ENCODE measurements at regions not wholly inside any gene's neighbourhood (a gene's known extent, or its start where the extent isn't known, plus 50 kb on each side); places are given as distances from the start of the nearest gene placed in this dataset.

- no peak for TF ChIP-seq BHLHE40 (IDR thresholded peaks at IDR 0.05; ENCODE audit: borderline replicate concordance)
- no peak for TF ChIP-seq SUZ12 (IDR thresholded peaks at IDR 0.05)
- no peak for TF ChIP-seq L3MBTL2 (conservative IDR thresholded peaks at IDR 0.05)
- TF ChIP-seq NFRKB (IDR thresholded peaks at IDR 0.05) = no peak
- TF ChIP-seq SP1 (IDR thresholded peaks at IDR 0.05) = no peak
- no peak for TF ChIP-seq LEF1 (IDR thresholded peaks at IDR 0.05; ENCODE audit: borderline replicate concordance)
- TF ChIP-seq ELF4 (IDR thresholded peaks at IDR 0.05) = no peak
- no peak for TF ChIP-seq ZNF384 (IDR thresholded peaks at IDR 0.05)
- TF ChIP-seq CTBP1 (IDR thresholded peaks at IDR 0.05; ENCODE audit: borderline replicate concordance) = no peak
- TF ChIP-seq ARNT (IDR thresholded peaks at IDR 0.05) = no peak
- TF ChIP-seq FOXK2 (IDR thresholded peaks at IDR 0.05) = no peak
- TF ChIP-seq FOXM1 (IDR thresholded peaks at IDR 0.05; ENCODE audit: borderline replicate concordance) = no peak
- TF ChIP-seq, protein P1, sequence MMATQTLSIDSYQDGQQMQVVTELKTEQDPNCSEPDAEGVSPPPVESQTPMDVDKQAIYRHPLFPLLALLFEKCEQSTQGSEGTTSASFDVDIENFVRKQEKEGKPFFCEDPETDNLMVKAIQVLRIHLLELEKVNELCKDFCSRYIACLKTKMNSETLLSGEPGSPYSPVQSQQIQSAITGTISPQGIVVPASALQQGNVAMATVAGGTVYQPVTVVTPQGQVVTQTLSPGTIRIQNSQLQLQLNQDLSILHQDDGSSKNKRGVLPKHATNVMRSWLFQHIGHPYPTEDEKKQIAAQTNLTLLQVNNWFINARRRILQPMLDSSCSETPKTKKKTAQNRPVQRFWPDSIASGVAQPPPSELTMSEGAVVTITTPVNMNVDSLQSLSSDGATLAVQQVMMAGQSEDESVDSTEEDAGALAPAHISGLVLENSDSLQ (IDR thresholded peaks at IDR 0.05) = no peak
- ChIA-PET POLR2A (no interaction called here), CTCF (no interaction called here)
- DNase-seq (ENCODE audit: extremely low spot score) = no peak
Measured at GRCh38 chr6:18567380-18567779, 180.2 kb downstream of the RNF144B start.

- TF ChIP-seq FOXM1 (IDR thresholded peaks at IDR 0.05; ENCODE audit: borderline replicate concordance) (no peak), CTBP1 (IDR thresholded peaks at IDR 0.05; ENCODE audit: borderline replicate concordance) (no peak), LEF1 (IDR thresholded peaks at IDR 0.05; ENCODE audit: borderline replicate concordance) (no peak), NFRKB (IDR thresholded peaks at IDR 0.05) (no peak), L3MBTL2 (conservative IDR thresholded peaks at IDR 0.05) (no peak), SUZ12 (IDR thresholded peaks at IDR 0.05) (no peak), ELF4 (IDR thresholded peaks at IDR 0.05) (no peak), ARNT (IDR thresholded peaks at IDR 0.05) (no peak), FOXA1 (IDR thresholded peaks at IDR 0.05) (no peak), TARDBP (IDR thresholded peaks at IDR 0.05) (no peak), HDGF (IDR thresholded peaks at IDR 0.05; ENCODE audit: borderline replicate concordance) (no peak), SP1 (IDR thresholded peaks at IDR 0.05) (no peak), BHLHE40 (IDR thresholded peaks at IDR 0.05; ENCODE audit: borderline replicate concordance) (no peak), FOXK2 (IDR thresholded peaks at IDR 0.05) (no peak), ZNF384 (IDR thresholded peaks at IDR 0.05) (no peak)
- TF ChIP-seq, protein P1 (IDR thresholded peaks at IDR 0.05) = no peak
- ChIA-PET CTCF (no interaction called here), POLR2A (no interaction called here)
- DNase-seq (ENCODE audit: extremely low spot score) = no peak
Measured at GRCh38 chr6:18577491-18577890, 190.3 kb downstream of the RNF144B start.

GRCh38 chr6:18579166-18579565 is 192.0 kb downstream of the RNF144B start:
- ChIA-PET CTCF (no interaction called here), POLR2A (no interaction called here)
- DNase-seq (ENCODE audit: extremely low spot score) = no peak
- no peak for TF ChIP-seq L3MBTL2 (conservative IDR thresholded peaks at IDR 0.05)
- no peak for TF ChIP-seq ARNT (IDR thresholded peaks at IDR 0.05)
- TF ChIP-seq SP1 (IDR thresholded peaks at IDR 0.05) = no peak
- no peak for TF ChIP-seq ZNF384 (IDR thresholded peaks at IDR 0.05)
- TF ChIP-seq FOXA1 (IDR thresholded peaks at IDR 0.05) = no peak
- no peak for TF ChIP-seq BHLHE40 (IDR thresholded peaks at IDR 0.05; ENCODE audit: borderline replicate concordance)
- no peak for TF ChIP-seq NFRKB (IDR thresholded peaks at IDR 0.05)
- no peak for TF ChIP-seq HDGF (IDR thresholded peaks at IDR 0.05; ENCODE audit: borderline replicate concordance)
- TF ChIP-seq SUZ12 (IDR thresholded peaks at IDR 0.05) = no peak
- TF ChIP-seq ELF4 (IDR thresholded peaks at IDR 0.05) = no peak
- TF ChIP-seq FOXM1 (IDR thresholded peaks at IDR 0.05; ENCODE audit: borderline replicate concordance) = no peak
- TF ChIP-seq LEF1 (IDR thresholded peaks at IDR 0.05; ENCODE audit: borderline replicate concordance) = no peak
- no peak for TF ChIP-seq TARDBP (IDR thresholded peaks at IDR 0.05)
- TF ChIP-seq, protein P1 (IDR thresholded peaks at IDR 0.05) = no peak
- TF ChIP-seq FOXK2 (IDR thresholded peaks at IDR 0.05) = no peak
- no peak for TF ChIP-seq CTBP1 (IDR thresholded peaks at IDR 0.05; ENCODE audit: borderline replicate concordance)

DNA sequence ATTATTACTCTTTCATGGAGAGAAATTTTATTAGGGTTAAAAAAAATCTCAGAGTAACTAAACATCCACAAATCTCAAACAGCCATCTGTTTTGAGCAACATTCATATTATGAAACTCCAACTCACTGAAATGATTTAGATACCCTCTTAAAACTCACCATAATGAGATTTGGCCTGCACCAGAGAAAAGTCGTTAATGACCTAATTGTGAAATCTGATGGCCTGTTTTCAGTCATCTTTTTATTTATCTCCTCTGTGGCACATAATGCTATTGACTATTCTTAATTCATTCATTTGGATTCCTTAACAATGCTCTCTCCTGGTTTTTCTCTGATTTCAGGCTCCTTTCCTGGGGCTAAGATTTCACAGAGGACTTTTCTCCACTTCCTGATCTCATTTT is 192.7 kb downstream of the RNF144B start:
- TF ChIP-seq LEF1 (IDR thresholded peaks at IDR 0.05; ENCODE audit: borderline replicate concordance) (no peak), TARDBP (IDR thresholded peaks at IDR 0.05) (no peak), CTBP1 (IDR thresholded peaks at IDR 0.05; ENCODE audit: borderline replicate concordance) (no peak), FOXA1 (IDR thresholded peaks at IDR 0.05) (no peak), L3MBTL2 (conservative IDR thresholded peaks at IDR 0.05) (no peak), FOXK2 (IDR thresholded peaks at IDR 0.05) (no peak), FOXM1 (IDR thresholded peaks at IDR 0.05; ENCODE audit: borderline replicate concordance) (no peak)
- CTCF ChIA-PET = no interaction called here
- DNase-seq (ENCODE audit: extremely low spot score) = no peak
- POLR2A ChIA-PET = no interaction called here

- ChIA-PET POLR2A (no interaction called here), CTCF (no interaction called here)
- no peak for TF ChIP-seq TARDBP (IDR thresholded peaks at IDR 0.05)
- TF ChIP-seq ARNT (IDR thresholded peaks at IDR 0.05) = no peak
- TF ChIP-seq HDGF (IDR thresholded peaks at IDR 0.05; ENCODE audit: borderline replicate concordance) = no peak
- no peak for TF ChIP-seq FOXA1 (IDR thresholded peaks at IDR 0.05)
- TF ChIP-seq CTBP1 (IDR thresholded peaks at IDR 0.05; ENCODE audit: borderline replicate concordance) = no peak
- TF ChIP-seq FOXK2 (IDR thresholded peaks at IDR 0.05) = no peak
- TF ChIP-seq NFRKB (IDR thresholded peaks at IDR 0.05) = no peak
- no peak for TF ChIP-seq L3MBTL2 (conservative IDR thresholded peaks at IDR 0.05)
- TF ChIP-seq SP1 (IDR thresholded peaks at IDR 0.05) = no peak
- TF ChIP-seq SUZ12 (IDR thresholded peaks at IDR 0.05) = no peak
- TF ChIP-seq ZNF384 (IDR thresholded peaks at IDR 0.05) = no peak
- TF ChIP-seq, protein P1 (IDR thresholded peaks at IDR 0.05) = no peak
- no peak for TF ChIP-seq BHLHE40 (IDR thresholded peaks at IDR 0.05; ENCODE audit: borderline replicate concordance)
- TF ChIP-seq LEF1 (IDR thresholded peaks at IDR 0.05; ENCODE audit: borderline replicate concordance) = no peak
- no peak for TF ChIP-seq FOXM1 (IDR thresholded peaks at IDR 0.05; ENCODE audit: borderline replicate concordance)
- DNase-seq (ENCODE audit: extremely low spot score) = no peak
Measured at GRCh38 chr6:18584372-18584771, 197.2 kb downstream of the RNF144B start.

Data from HEK293T (cell line).